GM12892 (cell line): ENCODE measurements at regions not wholly inside any gene's neighbourhood (a gene's known extent, or its start where the extent isn't known, plus 50 kb on each side); places are given as distances from the start of the nearest gene placed in this dataset.

Experiments used
- DNase-seq: peaks from one replicate; pipeline ENCODE4 v3.0.0; 2011; ENCODE audit not compliant: insufficient read length
- FAIRE-seq: peaks from 2 replicates; lab custom pipeline; 2011; peaks lifted over from hg19 to GRCh38; lab: Jason Lieb, UNC
- POLR2A ChIP-seq: IDR thresholded peaks from 2 replicates; pipeline ENCODE4 v1.6.1; 2011; ENCODE audit warnings: low read depth, low read length, control low read depth
- POLR2AphosphoS5 ChIP-seq: IDR thresholded peaks from 2 replicates; pipeline ENCODE4 v1.6.1; 2011; ENCODE audit warnings: low read depth, low read length, control low read depth
- TAF1 ChIP-seq: IDR thresholded peaks from 2 replicates; pipeline ENCODE4 v1.6.1; 2011; ENCODE audit warnings: low read depth, mild to moderate bottlenecking, control low read depth, low read length, borderline replicate concordance

DNA sequence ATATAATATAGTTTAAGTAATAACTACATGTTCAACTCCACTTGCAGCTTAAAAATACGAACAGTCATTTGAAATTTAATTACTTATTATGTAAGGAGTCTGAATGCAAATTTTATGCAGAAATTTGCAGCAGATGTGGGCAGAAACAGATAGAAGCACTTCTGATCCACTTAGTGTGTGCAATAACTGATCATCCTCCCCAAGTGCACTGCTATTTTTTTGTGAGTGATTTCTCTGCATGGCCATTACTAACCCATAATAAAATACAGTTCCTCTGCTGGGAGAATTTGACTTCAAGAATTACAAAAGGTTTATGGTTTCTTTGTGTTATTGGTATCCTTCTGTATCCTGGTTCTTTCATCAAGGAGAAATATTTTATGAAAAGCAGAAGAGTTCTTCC lies 611.5 kb upstream of the RGS18 start:
- FAIRE-seq, result no peak
- no peak for DNase-seq
- no peak for TF ChIP-seq TAF1
- no peak for TF ChIP-seq POLR2AphosphoS5
- no peak for TF ChIP-seq POLR2A

DNA sequence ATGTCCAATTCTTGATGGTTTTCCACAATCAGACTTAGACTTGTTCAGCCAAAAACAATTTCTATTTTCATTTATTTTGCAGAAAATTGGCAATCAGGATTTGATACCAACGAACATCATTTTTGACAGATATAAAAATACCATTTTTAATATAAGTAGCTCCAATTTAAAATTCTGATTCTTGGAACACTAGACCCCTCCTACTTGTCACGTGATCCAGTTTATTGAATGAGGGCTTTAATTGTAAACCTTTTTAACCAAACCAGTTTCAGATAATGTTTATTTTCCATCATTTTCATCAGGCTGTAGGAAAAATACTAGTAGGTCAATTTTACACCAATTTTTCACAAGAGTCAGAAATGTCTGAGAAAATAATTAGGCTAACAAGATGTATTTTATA lies 607.2 kb upstream of the RGS18 start:
- DNase-seq (no peak), FAIRE-seq (no peak)
- TF ChIP-seq TAF1 (no peak), POLR2A (no peak), POLR2AphosphoS5 (no peak)

DNA sequence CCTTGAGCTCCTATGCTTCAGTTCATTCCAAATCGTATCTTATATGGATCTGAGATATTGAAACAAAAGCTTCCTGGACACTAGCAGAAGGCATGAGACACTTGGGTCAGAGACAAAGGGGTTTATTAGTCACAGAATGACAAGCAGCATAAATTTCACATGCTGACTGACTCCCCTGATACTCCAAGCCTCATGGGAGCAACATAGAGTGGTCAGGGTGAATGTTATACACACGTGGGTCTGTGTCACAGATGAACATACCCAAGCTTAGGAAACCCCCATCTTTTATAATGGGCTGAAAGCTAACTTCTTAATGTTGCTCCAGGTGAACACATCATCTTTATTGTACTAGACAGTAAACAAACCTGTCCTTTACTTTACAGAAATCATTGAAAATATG lies 599.9 kb upstream of the RGS18 start:
- TF ChIP-seq TAF1 (no peak), POLR2AphosphoS5 (no peak), POLR2A (no peak)
- FAIRE-seq (no peak), DNase-seq (no peak)

DNA sequence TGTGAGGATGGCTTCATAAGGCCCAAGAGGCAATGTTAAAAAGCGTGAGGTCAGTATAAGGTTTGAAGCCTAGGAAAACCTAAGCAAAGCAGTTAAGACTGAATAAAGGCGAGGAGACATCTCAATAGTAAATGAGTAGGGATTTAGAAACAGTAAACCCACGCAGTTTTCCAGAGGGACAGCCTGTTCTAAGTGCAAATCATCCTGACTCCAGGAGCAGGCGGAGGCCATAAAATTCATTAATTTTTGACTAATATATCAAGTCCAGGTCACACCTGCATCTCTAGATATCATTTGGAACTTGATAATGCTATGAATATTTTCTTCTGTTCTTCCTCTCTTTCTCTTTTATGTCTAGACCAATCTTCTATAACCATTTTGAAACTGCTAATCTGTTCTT lies 597.0 kb upstream of the RGS18 start:
- TF ChIP-seq POLR2AphosphoS5 (no peak), TAF1 (no peak)
- DNase-seq, result no peak
- no peak for FAIRE-seq

DNA sequence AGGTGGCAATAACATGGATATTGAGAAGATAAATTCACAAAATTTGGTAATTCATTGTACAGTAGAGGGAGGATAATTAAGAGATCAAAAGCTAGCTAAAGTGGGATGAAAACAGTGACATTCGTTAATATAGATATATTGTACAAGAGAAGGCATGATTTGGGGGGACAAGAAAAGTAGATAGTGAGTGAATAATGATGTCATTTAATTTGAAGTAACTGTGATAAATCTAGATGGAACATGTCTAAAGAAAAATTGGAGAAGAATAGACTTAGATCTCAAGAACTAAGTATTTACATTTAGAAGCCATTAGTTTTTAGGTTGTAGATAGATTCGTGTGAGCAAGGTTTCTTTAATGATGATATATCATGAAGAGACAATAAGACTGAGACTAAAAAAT lies 594.0 kb upstream of the RGS18 start:
- FAIRE-seq, result no peak
- no peak for DNase-seq
- TF ChIP-seq POLR2AphosphoS5 (no peak), TAF1 (no peak), POLR2A (no peak)

DNA sequence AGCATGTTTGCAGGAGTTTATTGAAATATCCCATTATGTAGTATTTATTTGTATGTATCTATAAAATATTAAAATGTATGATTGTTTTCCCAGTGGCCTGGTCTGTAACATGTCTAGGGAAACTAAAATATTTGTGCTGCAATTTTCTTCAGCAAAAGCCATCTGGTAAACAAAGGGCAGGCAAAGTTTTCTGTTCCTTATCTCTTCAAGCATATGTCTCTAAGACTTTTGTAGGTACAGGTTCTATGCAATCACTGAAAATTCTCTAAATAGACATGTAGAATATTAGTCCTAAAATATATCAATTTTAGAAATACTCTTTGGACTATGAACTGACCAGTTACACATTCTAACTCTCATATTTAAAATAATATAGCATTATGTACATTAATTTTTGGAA lies 585.8 kb upstream of the RGS18 start:
- no peak for FAIRE-seq
- DNase-seq, result no peak
- TF ChIP-seq TAF1 (no peak), POLR2A (no peak), POLR2AphosphoS5 (no peak)

DNA sequence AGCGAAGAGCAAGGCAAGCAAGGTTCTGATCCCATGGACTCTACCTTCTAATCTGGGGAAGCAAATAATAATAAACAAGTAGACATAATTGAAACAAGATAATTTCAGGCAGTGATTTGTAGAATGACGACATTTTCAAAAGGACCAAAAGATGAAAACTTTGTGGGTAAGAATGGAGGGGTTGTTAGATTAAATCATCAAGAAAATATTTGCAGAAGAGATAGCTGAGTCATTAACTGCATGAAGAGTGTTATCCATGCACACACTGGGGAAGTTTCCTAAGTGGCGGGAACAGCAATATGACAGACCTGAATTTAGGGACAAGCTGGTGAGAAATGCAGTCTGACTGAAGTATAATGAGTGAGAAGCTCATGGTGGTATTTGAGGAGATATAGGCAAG lies 583.1 kb upstream of the RGS18 start:
- no peak for DNase-seq
- no peak for FAIRE-seq

DNA sequence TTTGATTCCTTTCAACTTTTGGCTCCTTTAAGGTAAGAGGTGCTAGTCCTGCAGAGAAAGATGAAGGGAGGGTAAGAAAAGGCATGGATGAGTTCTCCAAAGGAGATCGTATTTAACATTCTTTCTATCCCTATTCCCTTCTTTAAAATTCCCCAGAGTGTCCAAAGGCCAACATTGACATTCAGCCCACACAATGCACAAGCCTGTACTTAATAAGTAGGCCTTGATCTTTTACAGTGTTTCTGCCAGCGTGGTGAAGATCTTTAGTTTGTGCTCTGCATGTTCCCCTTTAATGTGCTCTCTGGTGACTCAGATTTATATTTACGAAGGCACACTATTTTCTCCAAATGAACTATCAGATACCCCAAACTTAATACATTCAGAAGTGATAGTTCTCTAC lies 582.5 kb upstream of the RGS18 start:
- FAIRE-seq (no peak), DNase-seq (no peak)
- TF ChIP-seq TAF1 (no peak), POLR2AphosphoS5 (no peak), POLR2A (no peak)

More for the DNA sequence above, 583.1 kb upstream of the RGS18 start:
- TF ChIP-seq POLR2AphosphoS5 (no peak), POLR2A (no peak), TAF1 (no peak)

DNA sequence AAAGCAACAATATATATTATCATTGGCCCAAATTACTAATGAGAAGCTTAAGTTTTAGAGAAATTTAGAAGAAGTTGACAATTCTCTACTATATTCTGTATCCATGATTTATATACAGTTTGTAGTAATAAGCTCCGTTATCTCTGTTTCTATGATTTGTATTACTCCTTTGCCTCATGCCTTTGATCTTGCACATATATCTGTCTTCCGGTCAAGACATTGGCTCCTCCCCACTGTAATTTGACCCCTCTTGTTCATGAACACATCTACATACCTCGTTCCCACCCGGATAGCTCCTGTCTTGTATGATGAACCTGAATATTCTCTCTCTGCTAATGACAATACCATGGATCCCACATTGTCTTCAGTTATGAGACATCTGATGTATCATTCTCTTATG lies 581.0 kb upstream of the RGS18 start:
- DNase-seq, result no peak

DNA sequence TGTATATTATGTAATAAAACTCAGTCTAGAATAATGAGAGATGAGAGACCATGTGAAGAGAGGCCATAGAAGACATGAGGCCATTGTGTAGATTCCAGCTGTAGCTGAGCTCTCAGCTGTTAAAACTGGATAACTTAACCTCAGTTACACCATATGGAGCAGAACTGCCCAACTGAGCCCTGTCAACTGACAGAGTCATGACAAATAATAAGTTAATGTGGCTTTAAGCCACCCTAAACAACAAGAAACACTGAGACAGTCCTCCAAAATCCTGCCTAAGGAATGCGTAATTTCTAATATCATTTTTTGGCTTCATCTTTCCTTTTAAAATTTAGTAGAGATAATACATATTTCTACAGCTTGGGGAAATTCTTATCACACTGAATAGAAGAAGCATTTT lies 580.0 kb upstream of the RGS18 start:
- DNase-seq, result no peak
- TF ChIP-seq TAF1 (no peak), POLR2A (no peak), POLR2AphosphoS5 (no peak)
- FAIRE-seq, result no peak

More for the DNA sequence above, 581.0 kb upstream of the RGS18 start:
- no peak for FAIRE-seq
- TF ChIP-seq POLR2AphosphoS5 (no peak), TAF1 (no peak), POLR2A (no peak)

DNA sequence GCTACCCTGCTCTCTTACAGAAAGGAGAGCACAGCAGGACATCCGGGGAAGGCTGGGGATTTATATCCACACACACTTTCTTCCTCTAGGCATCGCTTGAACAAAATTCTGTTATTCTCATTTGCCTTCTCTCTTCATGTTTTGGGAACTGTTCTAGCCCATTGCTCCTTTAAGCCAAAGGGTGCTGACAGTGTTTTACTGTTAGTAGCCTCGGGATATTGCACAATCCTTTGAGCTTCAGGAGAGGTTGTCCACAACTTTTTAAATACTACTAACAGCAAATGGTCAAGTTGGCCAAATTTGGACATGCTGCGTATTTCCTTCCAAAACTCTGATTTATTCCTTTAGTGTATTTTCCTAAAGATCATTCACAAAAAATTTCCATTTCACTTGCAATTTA lies 579.2 kb upstream of the RGS18 start:
- FAIRE-seq, result no peak
- DNase-seq, result no peak
- TF ChIP-seq POLR2AphosphoS5 (no peak), TAF1 (no peak), POLR2A (no peak)

DNA sequence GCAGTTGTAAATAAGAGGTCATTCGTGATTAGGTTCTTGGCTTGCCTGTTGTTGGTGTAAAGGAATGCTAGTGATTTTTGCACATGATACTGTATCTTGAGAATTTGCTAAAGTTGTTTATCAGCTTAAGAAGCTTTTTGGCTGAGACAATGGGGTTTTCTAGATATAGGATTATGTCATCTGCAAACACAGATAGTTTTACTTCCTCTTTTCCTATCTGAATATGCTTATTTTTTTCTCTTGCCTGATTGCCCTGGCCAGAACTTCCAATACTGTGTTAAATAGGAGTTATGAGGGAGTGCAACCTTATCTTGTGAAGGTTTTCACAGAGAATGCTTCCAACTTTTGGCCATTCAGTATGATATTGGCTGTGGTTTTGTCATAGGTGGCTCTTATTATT lies 576.1 kb upstream of the RGS18 start:
- FAIRE-seq (no peak), DNase-seq (no peak)
- TF ChIP-seq POLR2AphosphoS5, result no peak
- TF ChIP-seq TAF1, result no peak
- TF ChIP-seq POLR2A, result no peak

DNA sequence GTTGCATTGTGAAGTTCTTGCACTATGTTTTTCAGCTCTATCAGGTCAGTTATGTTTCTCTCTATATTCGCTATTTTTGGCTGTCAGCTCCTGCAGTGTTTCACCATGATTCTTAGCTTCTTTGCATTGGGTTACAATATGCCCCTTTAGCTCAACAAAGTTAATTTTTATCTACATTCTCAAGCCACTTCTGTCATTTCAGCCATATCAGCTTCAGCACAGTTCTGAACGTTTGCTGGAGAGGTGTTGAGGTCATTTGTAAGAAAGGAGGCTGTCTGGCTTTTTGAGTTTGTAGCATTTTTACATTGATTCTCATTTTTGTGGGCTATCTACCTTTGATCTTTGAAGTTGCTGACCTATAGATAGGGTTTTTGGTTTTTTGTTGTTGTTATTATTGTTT lies 573.2 kb upstream of the RGS18 start:
- FAIRE-seq (no peak), DNase-seq (no peak)
- TF ChIP-seq POLR2A, result no peak
- no peak for TF ChIP-seq POLR2AphosphoS5
- no peak for TF ChIP-seq TAF1
